ENCODE measurements at regions not wholly inside any gene's neighbourhood (a gene's known extent, or its start where the extent isn't known, plus 50 kb on each side); places are given as distances from the start of the nearest gene placed in this dataset.
A peak's percentile ranks its signal among the peaks of the same experiment; 100 is the strongest.

- ATAC-seq (ENCODE audit: low FRiP score in 2 of 2) (peak in 1 of 2 donors; percentile 69), DNase-seq (no peak)
- peaks cover 0 to 10% (median 6%) of the 10 kb centered on the region in 4 donors for H3K4me1 ChIP-seq
- H3K4me3 ChIP-seq = no peak overlapping the region
- H3K27ac ChIP-seq = peak overlapping the region in 1 of 4 donors; percentile 45
- H3K9me3 ChIP-seq = no peaks in the 10 kb centered on the region
- TF ChIP-seq, protein P1, sequence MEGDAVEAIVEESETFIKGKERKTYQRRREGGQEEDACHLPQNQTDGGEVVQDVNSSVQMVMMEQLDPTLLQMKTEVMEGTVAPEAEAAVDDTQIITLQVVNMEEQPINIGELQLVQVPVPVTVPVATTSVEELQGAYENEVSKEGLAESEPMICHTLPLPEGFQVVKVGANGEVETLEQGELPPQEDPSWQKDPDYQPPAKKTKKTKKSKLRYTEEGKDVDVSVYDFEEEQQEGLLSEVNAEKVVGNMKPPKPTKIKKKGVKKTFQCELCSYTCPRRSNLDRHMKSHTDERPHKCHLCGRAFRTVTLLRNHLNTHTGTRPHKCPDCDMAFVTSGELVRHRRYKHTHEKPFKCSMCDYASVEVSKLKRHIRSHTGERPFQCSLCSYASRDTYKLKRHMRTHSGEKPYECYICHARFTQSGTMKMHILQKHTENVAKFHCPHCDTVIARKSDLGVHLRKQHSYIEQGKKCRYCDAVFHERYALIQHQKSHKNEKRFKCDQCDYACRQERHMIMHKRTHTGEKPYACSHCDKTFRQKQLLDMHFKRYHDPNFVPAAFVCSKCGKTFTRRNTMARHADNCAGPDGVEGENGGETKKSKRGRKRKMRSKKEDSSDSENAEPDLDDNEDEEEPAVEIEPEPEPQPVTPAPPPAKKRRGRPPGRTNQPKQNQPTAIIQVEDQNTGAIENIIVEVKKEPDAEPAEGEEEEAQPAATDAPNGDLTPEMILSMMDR (IDR thresholded peaks at IDR 0.05) = peak in 1 of 6 experiments; percentile 2
- no peak for TF ChIP-seq POLR2AphosphoS5 (IDR thresholded peaks at IDR 0.05)
- WGBS, 2 donors = 17 to 35% methylated on average over 3 of the region's 3 CpGs
- no peaks in the 10 kb centered on the region for H3K27me3 ChIP-seq
- H3K36me3 ChIP-seq = no peaks in the 10 kb centered on the region
Observed at GRCh38 chr5:33300209-33300742, 140.5 kb upstream of the TARS1 start.

DNA sequence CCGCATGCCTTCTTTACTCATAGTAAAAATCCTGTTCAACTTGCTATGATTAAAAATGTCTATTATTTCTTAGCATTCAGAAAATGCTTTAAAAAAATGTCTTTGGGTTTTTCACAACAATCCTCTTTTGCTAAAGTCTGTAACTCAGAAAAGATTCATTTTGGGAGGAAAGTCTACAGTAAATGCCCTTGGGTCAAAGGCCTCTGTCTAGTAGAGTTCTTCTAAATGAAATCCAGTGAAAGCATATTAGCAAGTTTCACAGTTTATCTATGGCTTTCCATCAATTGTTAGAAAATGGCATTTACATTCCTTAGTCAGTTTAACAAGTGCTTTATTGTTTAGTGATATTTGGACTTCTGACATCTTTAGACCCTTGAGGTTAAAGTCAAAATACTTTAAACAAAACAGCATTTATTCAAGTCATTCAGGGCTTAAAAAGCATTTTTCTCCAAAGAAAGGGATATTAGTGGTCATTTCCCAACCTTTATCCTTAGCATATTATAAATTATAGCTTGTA lies 137.1 kb upstream of the TARS1 start:
- no peaks in the 10 kb centered on the region for H3K36me3 ChIP-seq
- no peak overlapping the region for H3K4me3 ChIP-seq
- H3K27me3 ChIP-seq = no peaks in the 10 kb centered on the region
- ATAC-seq (ENCODE audit: low FRiP score in 2 of 2) (no peak), DNase-seq (no peak)
- TF ChIP-seq POLR2A (IDR thresholded peaks at IDR 0.05) = no peak
- TF ChIP-seq EP300 (IDR thresholded peaks at IDR 0.05) = no peak
- TF ChIP-seq, protein P1 (IDR thresholded peaks at IDR 0.05) = no peak
- peaks cover 0 to 16% (median 6%) of the 10 kb centered on the region in 4 donors for H3K4me1 ChIP-seq
- 97 to 98% methylated on average over 1 of the region's 1 CpG for whole genome bisulfite sequencing, 2 donors
- no peak overlapping the region for H3K27ac ChIP-seq
- H3K9me3 ChIP-seq = no peaks in the 10 kb centered on the region

GRCh38 chr5:33304601-33305000 lies 136.2 kb upstream of the TARS1 start:
- ATAC-seq (ENCODE audit: low FRiP score in 2 of 2) = no peak
- H3K4me1 ChIP-seq = peaks cover 4 to 20% (median 6%) of the 10 kb centered on the region in 4 donors
- no peaks in the 10 kb centered on the region for H3K27me3 ChIP-seq
- no peak for DNase-seq
- no peak overlapping the region for H3K27ac ChIP-seq
- no peaks in the 10 kb centered on the region for H3K36me3 ChIP-seq
- H3K9me3 ChIP-seq = no peaks in the 10 kb centered on the region
- WGBS, 2 donors = 97 to 100% methylated on average over 1 of the region's 1 CpG
- TF ChIP-seq, protein P1 (IDR thresholded peaks at IDR 0.05) = no peak
- TF ChIP-seq EP300 (IDR thresholded peaks at IDR 0.05) (no peak), POLR2A (IDR thresholded peaks at IDR 0.05) (no peak), POLR2AphosphoS5 (IDR thresholded peaks at IDR 0.05) (no peak)
- H3K4me3 ChIP-seq = no peak overlapping the region

- 91 to 93% methylated on average over 3 of the region's 3 CpGs for WGBS, 2 donors
- H3K9me3 ChIP-seq = no peaks in the 10 kb centered on the region
- no peaks in the 10 kb centered on the region for H3K27me3 ChIP-seq
- ATAC-seq (ENCODE audit: low FRiP score in 2 of 2) = no peak
- no peak for DNase-seq
- H3K4me1 ChIP-seq = peaks cover 0 to 11% (median 3%) of the 10 kb centered on the region in 4 donors
- no peak overlapping the region for H3K27ac ChIP-seq
- no peak overlapping the region for H3K4me3 ChIP-seq
- TF ChIP-seq POLR2AphosphoS5 (IDR thresholded peaks at IDR 0.05) = no peak
- TF ChIP-seq POLR2A (IDR thresholded peaks at IDR 0.05) = no peak
- TF ChIP-seq, protein P1 (IDR thresholded peaks at IDR 0.05) = no peak
- no peak for TF ChIP-seq EP300 (IDR thresholded peaks at IDR 0.05)
- no peaks in the 10 kb centered on the region for H3K36me3 ChIP-seq
Observed at GRCh38 chr5:33305572-33305971, 135.2 kb upstream of the TARS1 start.

- ATAC-seq (ENCODE audit: low FRiP score in 2 of 2) = no peak
Observed at GRCh38 chr5:33306758-33307157, 134.0 kb upstream of the TARS1 start.

More at GRCh38 chr5:33306758-33307157, 134.0 kb upstream of the TARS1 start:
- peaks cover 0 to 11% (median 3%) of the 10 kb centered on the region in 4 donors for H3K4me1 ChIP-seq
- no peak for TF ChIP-seq EP300 (IDR thresholded peaks at IDR 0.05)
- no peaks in the 10 kb centered on the region for H3K27me3 ChIP-seq
- H3K9me3 ChIP-seq = no peaks in the 10 kb centered on the region
- H3K4me3 ChIP-seq = no peak overlapping the region
- no peak for DNase-seq
- no peak overlapping the region for H3K27ac ChIP-seq
- H3K36me3 ChIP-seq = no peaks in the 10 kb centered on the region
